Neural cell (in vitro differentiated cells): ENCODE measurements at regions not wholly inside any gene's neighbourhood (a gene's known extent, or its start where the extent isn't known, plus 50 kb on each side); places are given as distances from the start of the nearest gene placed in this dataset.

ENCODE experiments used
- EZH2 ChIP-seq: fragments of 200-600, 300-800 bp; shearing (Covaris generic), sonication (generic); IDR thresholded peaks from 2 replicates; pipeline ENCODE4 v1.6.1; 2014; ENCODE audit warnings: antibody characterized with exemption, low read length, borderline replicate concordance, mild to moderate bottlenecking; ENCODE audit not compliant: insufficient read depth, poor library complexity, severe bottlenecking
- TAF1 ChIP-seq: IDR thresholded peaks from 2 replicates; pipeline ENCODE4 v1.6.1; 2012; ENCODE audit warnings: low read depth
- TF ChIP-seq, protein P1 (sequence below): fragments of 450-650 bp; IDR thresholded peaks from 2 replicates; pipeline ENCODE4 v1.5.1; 2014; ENCODE audit warnings: antibody characterized with exemption, mild to moderate bottlenecking, moderate library complexity; ENCODE audit not compliant: poor library complexity, severe bottlenecking

DNA sequence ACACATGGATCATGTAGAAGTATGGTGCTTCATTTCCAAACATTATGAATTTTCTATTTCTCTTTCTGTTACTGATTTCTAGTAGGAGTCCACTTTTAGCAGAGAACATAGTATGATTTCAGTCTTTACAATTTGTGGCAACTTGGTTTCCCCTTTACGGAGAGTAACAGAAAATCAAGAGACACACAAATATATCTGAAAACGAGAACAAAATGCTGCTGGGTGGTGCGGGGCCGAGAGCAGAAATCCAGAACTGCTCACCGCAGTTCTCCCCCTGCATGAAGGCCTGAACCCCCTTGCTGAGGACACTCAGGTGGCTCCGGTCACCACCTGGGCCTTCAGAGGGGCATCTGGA lies 94.5 kb upstream of the FMN2 start:
- TF ChIP-seq, protein P1, sequence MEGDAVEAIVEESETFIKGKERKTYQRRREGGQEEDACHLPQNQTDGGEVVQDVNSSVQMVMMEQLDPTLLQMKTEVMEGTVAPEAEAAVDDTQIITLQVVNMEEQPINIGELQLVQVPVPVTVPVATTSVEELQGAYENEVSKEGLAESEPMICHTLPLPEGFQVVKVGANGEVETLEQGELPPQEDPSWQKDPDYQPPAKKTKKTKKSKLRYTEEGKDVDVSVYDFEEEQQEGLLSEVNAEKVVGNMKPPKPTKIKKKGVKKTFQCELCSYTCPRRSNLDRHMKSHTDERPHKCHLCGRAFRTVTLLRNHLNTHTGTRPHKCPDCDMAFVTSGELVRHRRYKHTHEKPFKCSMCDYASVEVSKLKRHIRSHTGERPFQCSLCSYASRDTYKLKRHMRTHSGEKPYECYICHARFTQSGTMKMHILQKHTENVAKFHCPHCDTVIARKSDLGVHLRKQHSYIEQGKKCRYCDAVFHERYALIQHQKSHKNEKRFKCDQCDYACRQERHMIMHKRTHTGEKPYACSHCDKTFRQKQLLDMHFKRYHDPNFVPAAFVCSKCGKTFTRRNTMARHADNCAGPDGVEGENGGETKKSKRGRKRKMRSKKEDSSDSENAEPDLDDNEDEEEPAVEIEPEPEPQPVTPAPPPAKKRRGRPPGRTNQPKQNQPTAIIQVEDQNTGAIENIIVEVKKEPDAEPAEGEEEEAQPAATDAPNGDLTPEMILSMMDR = no peak
- TF ChIP-seq TAF1 (no peak), EZH2 (no peak)
